ENCODE measurements at regions not wholly inside any gene's neighbourhood (a gene's known extent, or its start where the extent isn't known, plus 50 kb on each side); places are given as distances from the start of the nearest gene placed in this dataset.

GRCh38 chr4:181684310-181684709 lies 558.9 kb upstream of the TENM3 start:
- no peak for DNase-seq

GRCh38 chr4:181685461-181685860 lies 557.7 kb upstream of the TENM3 start:
- no peak for DNase-seq

GRCh38 chr4:181685911-181686310 lies 557.3 kb upstream of the TENM3 start:
- no peak for DNase-seq

GRCh38 chr4:181687116-181687515 lies 556.1 kb upstream of the TENM3 start:
- no peak for DNase-seq

GRCh38 chr4:181688432-181688831 lies 554.8 kb upstream of the TENM3 start:
- peak; percentile 2 to 92 (median 62) for DNase-seq

- no peak for DNase-seq
These were observed 554.3 kb upstream of the TENM3 start for GRCh38 chr4:181688872-181689271.

GRCh38 chr4:181690498-181690897 lies 552.7 kb upstream of the TENM3 start:
- DNase-seq, result no peak

- DNase-seq, result no peak
These were observed 550.2 kb upstream of the TENM3 start for GRCh38 chr4:181692965-181693364.

GRCh38 chr4:181693517-181693916 lies 549.7 kb upstream of the TENM3 start:
- DNase-seq, result no peak

- DNase-seq, result no peak
These were observed 545.0 kb upstream of the TENM3 start for GRCh38 chr4:181698221-181698620.

- DNase-seq, result peak in 2 of 3 experiments; percentile 13 to 57
These were observed 542.0 kb upstream of the TENM3 start for GRCh38 chr4:181701214-181701613.

- no peak for DNase-seq
These were observed 541.3 kb upstream of the TENM3 start for GRCh38 chr4:181701894-181702293.

GRCh38 chr4:181702864-181703495 lies 540.2 kb upstream of the TENM3 start:
- DNase-seq, result no peak

GRCh38 chr4:181710143-181710542 lies 533.1 kb upstream of the TENM3 start:
- no peak for DNase-seq

GRCh38 chr4:181711387-181711786 lies 531.8 kb upstream of the TENM3 start:
- DNase-seq, result no peak

- no peak for DNase-seq
These were observed 514.8 kb upstream of the TENM3 start for GRCh38 chr4:181728305-181728966.

GRCh38 chr4:181731900-181732299 lies 511.3 kb upstream of the TENM3 start:
- DNase-seq, result no peak

- DNase-seq, result no peak
These were observed 505.5 kb upstream of the TENM3 start for GRCh38 chr4:181737744-181738143.

GRCh38 chr4:181739031-181739430 lies 504.2 kb upstream of the TENM3 start:
- DNase-seq, result no peak

- DNase-seq, result no peak
These were observed 501.7 kb upstream of the TENM3 start for GRCh38 chr4:181741513-181741912.

GRCh38 chr4:181745933-181746625 lies 497.1 kb upstream of the TENM3 start:
- peak in 1 of 3 experiments; percentile 13 for DNase-seq

- peak in 2 of 3 experiments; percentile 27 to 78 for DNase-seq
These were observed 494.6 kb upstream of the TENM3 start for GRCh38 chr4:181748581-181748980.

GRCh38 chr4:181752516-181752915 lies 490.7 kb upstream of the TENM3 start:
- no peak for DNase-seq

GRCh38 chr4:181753207-181753606 lies 490.0 kb upstream of the TENM3 start:
- DNase-seq, result no peak
